ENCODE measurements at regions not wholly inside any gene's neighbourhood (a gene's known extent, or its start where the extent isn't known, plus 50 kb on each side); places are given as distances from the start of the nearest gene placed in this dataset.

DNA sequence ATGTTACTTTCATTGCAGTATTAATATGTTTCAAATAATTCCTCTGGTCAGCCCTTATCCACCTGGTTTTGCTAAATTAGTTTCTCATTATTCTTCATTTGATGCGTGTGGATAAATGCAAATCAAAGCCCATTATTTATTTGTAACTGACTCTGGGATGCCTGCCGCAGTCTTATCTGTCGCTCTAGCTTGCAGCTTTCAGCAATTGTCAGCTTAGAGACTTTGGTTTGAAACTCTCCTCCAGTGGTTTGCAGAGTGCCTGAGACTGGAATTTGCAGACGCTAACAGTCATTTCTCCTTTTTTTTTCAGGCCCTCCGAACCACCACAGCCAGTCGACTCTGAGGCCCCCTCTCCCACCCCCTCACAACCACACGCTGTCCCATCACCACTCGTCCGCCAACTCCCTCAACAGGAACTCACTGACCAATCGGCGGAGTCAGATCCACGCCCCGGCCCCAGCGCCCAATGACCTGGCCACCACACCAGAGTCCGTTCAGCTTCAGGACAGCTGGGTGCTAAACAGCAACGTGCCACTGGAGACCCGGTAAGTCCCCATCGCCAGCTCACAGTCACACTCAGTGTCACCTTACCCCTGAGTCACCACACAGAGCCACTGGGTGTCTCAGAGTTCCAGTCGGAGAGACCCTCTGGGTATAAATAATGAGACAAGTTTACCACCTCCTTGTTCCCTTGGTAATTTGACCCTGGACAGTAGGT lies 339.0 kb upstream of the WWC1 start:
- no peaks in the 10 kb centered on the region for H3K4me1 ChIP-seq (ENCODE audit: control insufficient read depth, insufficient read depth, low read length, poor library complexity, severe bottlenecking)
- no peak overlapping the region for H3K27ac ChIP-seq (ENCODE audit: insufficient read depth, low read length, poor library complexity, severe bottlenecking)
- no peaks in the 10 kb centered on the region for H3K27me3 ChIP-seq (replicated peaks; ENCODE audit: control insufficient read depth, insufficient read depth, low read length, poor library complexity, severe bottlenecking)
- no peak overlapping the region for H3K4me3 ChIP-seq (ENCODE audit: insufficient read depth, low read depth, low read length, poor library complexity, severe bottlenecking)
- H3K36me3 ChIP-seq (ENCODE audit: control insufficient read depth, insufficient read depth, low read length): no peaks in the 10 kb centered on the region
- no peak for DNase-seq
- no peaks in the 10 kb centered on the region for H3K9me3 ChIP-seq (ENCODE audit: control insufficient read depth, low read length)

DNA sequence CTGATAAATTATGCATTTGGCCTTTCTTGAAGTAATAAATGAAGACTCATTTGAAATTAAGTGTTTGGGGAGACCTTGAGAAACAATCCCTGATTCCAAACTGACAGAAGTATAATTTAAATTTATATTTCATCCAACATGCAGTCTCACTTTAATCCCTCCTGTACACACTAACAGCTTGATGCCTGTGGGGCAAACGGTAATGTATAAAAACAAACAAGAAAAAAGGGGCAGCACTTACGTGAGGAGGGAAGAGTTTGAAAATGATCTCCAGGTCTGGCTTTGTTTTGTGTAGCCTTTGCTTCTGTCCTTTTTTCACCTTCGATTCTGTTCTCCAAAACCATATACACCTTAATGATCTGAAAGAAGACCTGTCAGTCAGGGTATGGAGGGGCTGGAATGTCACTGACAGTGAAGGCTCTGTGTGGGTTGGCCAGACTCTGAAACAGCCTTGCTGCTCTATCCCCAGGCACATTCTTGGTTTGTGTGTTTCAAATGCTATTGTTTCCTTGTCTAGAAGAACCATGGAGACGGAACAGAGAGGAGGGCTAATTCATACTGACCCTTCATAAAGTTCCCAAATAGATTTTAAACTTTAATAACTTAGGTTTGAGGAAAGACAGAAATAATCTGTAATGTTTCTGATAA lies 338.2 kb upstream of the WWC1 start:
- H3K27ac ChIP-seq (ENCODE audit: insufficient read depth, low read length, poor library complexity, severe bottlenecking): no peak overlapping the region
- H3K4me1 ChIP-seq (ENCODE audit: control insufficient read depth, insufficient read depth, low read length, poor library complexity, severe bottlenecking): no peaks in the 10 kb centered on the region
- H3K9me3 ChIP-seq (ENCODE audit: control insufficient read depth, low read length): no peaks in the 10 kb centered on the region
- H3K36me3 ChIP-seq (ENCODE audit: control insufficient read depth, insufficient read depth, low read length): no peaks in the 10 kb centered on the region
- H3K27me3 ChIP-seq (replicated peaks; ENCODE audit: control insufficient read depth, insufficient read depth, low read length, poor library complexity, severe bottlenecking): no peaks in the 10 kb centered on the region
- DNase-seq: no peak
- H3K4me3 ChIP-seq (ENCODE audit: insufficient read depth, low read depth, low read length, poor library complexity, severe bottlenecking): no peak overlapping the region

DNA sequence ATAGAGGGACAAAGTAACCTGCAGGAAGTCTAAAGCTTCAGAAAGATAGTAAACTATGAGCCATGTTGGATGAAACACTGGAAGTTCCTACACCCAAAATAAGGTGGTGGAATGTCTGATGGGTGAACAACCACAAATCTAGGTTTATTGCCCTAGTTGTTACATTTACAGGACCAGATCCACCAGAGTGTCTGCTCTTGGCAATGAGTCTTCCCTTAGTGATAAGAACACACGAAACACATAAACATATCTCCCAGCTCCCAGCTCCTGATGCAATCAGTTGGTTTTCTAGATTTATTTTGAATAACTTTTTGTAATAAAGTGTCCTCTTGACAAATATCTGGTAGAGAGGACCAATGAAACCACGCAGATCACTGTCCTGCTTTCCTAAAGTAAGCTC lies 329.7 kb upstream of the WWC1 start:
- no peak overlapping the region for H3K27ac ChIP-seq (ENCODE audit: insufficient read depth, low read length, poor library complexity, severe bottlenecking)
- H3K36me3 ChIP-seq (ENCODE audit: control insufficient read depth, insufficient read depth, low read length): no peaks in the 10 kb centered on the region
- H3K27me3 ChIP-seq (replicated peaks; ENCODE audit: control insufficient read depth, insufficient read depth, low read length, poor library complexity, severe bottlenecking): no peaks in the 10 kb centered on the region
- no peak for DNase-seq
- no peak overlapping the region for H3K4me3 ChIP-seq (ENCODE audit: insufficient read depth, low read depth, low read length, poor library complexity, severe bottlenecking)
- H3K9me3 ChIP-seq (ENCODE audit: control insufficient read depth, low read length): no peaks in the 10 kb centered on the region
- H3K4me1 ChIP-seq (ENCODE audit: control insufficient read depth, insufficient read depth, low read length, poor library complexity, severe bottlenecking): no peaks in the 10 kb centered on the region

DNA sequence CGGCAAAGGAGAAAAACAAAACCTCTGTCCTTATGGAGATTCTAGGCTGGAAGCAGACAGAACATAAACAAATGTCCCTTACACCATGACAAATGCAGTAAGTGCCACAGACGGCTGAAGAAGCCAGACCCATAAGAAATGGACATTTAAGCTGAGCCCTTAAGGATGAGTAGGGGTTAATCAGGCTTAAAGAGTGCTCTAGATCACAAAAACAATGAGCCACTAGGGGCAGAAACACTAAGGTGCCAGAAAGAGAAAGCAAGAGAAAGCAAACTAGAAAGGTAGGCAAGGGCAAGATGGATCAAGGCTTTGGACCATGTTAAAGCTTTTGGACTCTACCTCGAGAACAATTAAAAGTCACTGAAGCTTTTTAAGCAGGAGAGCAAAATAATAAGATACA lies 326.9 kb upstream of the WWC1 start:
- Histone ChIP-seq H3K4me3 (ENCODE audit: insufficient read depth, low read depth, low read length, poor library complexity, severe bottlenecking) (no peak overlapping the region), H3K4me1 (ENCODE audit: control insufficient read depth, insufficient read depth, low read length, poor library complexity, severe bottlenecking) (no peaks in the 10 kb centered on the region), H3K27me3 (replicated peaks; ENCODE audit: control insufficient read depth, insufficient read depth, low read length, poor library complexity, severe bottlenecking) (no peaks in the 10 kb centered on the region), H3K36me3 (ENCODE audit: control insufficient read depth, insufficient read depth, low read length) (no peaks in the 10 kb centered on the region), H3K9me3 (ENCODE audit: control insufficient read depth, low read length) (no peaks in the 10 kb centered on the region), H3K27ac (ENCODE audit: insufficient read depth, low read length, poor library complexity, severe bottlenecking) (no peak overlapping the region)
- DNase-seq: no peak

DNA sequence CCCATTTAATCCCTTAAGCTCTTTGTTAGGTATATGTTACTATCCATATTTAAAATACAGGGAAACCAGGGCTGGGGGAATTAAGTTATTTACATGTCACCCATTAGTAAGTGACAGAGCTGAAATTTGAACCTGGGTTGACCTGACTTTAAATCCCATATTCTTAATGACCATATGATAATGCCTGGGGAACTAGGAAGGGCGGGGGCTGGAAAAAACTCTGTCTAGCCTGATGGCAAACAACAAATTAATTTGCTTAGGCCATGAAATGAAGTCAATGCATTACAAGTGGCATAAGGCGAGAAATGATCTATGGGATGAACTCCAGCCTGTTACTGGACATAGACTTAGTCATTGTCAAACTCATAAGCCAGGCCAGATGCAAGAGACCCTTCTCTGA lies 325.7 kb upstream of the WWC1 start:
- no peak overlapping the region for H3K4me3 ChIP-seq (ENCODE audit: insufficient read depth, low read depth, low read length, poor library complexity, severe bottlenecking)
- H3K9me3 ChIP-seq (ENCODE audit: control insufficient read depth, low read length): no peaks in the 10 kb centered on the region
- H3K27ac ChIP-seq (ENCODE audit: insufficient read depth, low read length, poor library complexity, severe bottlenecking): no peak overlapping the region
- DNase-seq: no peak
- no peaks in the 10 kb centered on the region for H3K4me1 ChIP-seq (ENCODE audit: control insufficient read depth, insufficient read depth, low read length, poor library complexity, severe bottlenecking)
- no peaks in the 10 kb centered on the region for H3K36me3 ChIP-seq (ENCODE audit: control insufficient read depth, insufficient read depth, low read length)
- H3K27me3 ChIP-seq (replicated peaks; ENCODE audit: control insufficient read depth, insufficient read depth, low read length, poor library complexity, severe bottlenecking): no peaks in the 10 kb centered on the region

DNA sequence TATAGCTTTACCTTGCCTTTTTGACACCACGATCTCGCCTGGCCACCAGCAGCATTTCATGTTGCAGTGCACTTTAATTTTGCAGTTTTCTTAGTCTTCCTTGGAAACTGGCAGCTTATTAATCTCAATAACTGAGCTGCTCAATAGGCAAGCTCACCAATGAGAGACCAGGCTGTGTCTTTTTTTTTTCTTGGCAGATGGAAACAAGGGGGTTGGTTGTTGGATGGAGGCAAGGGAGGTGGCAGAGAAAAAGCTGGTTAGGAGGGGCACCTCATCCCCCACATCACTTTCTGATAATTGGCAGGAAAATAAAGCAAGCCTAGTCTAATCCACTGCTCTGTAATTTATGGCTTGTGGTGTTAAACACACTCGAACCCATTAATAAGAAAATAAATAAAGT lies 324.5 kb upstream of the WWC1 start:
- no peak for DNase-seq
- H3K9me3 ChIP-seq (ENCODE audit: control insufficient read depth, low read length): no peaks in the 10 kb centered on the region
- no peak overlapping the region for H3K4me3 ChIP-seq (ENCODE audit: insufficient read depth, low read depth, low read length, poor library complexity, severe bottlenecking)
- H3K4me1 ChIP-seq (ENCODE audit: control insufficient read depth, insufficient read depth, low read length, poor library complexity, severe bottlenecking): no peaks in the 10 kb centered on the region
- no peaks in the 10 kb centered on the region for H3K27me3 ChIP-seq (replicated peaks; ENCODE audit: control insufficient read depth, insufficient read depth, low read length, poor library complexity, severe bottlenecking)
- no peak overlapping the region for H3K27ac ChIP-seq (ENCODE audit: insufficient read depth, low read length, poor library complexity, severe bottlenecking)
- no peaks in the 10 kb centered on the region for H3K36me3 ChIP-seq (ENCODE audit: control insufficient read depth, insufficient read depth, low read length)

DNA sequence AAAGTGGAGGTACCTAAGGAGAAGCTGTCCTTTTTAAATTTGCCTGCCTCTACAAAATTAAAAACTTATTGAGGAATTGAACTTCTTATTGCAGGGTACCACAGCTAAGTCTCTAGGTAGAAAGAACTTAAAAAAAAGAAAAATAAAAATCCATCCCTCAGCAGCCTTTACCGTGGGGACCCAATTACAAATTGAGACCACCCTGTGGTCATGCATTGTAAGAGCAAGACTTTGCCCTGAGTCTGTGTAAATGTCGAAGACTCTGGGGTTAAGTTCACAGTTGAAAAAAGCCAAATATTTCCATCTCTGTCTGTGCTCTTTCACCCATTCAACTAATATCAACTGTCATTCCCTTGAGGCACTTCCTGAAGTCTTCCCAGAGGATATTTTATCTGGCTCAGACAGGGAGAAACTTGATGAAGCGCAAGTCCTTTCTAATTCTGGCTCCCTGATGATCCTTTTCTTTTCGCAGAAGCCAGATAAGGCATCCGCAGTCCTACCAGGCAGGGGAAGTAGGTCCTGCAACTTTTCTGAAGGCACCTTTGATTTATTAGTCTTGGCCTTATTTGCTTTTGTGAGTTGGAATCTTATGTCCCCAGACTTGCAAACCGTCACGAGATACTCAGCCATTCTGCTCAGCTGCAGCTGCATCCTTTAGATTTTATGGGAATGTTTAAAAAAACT lies 323.8 kb upstream of the WWC1 start:
- no peaks in the 10 kb centered on the region for H3K36me3 ChIP-seq (ENCODE audit: control insufficient read depth, insufficient read depth, low read length)
- H3K27me3 ChIP-seq (replicated peaks; ENCODE audit: control insufficient read depth, insufficient read depth, low read length, poor library complexity, severe bottlenecking): no peaks in the 10 kb centered on the region
- DNase-seq: no peak
- H3K27ac ChIP-seq (ENCODE audit: insufficient read depth, low read length, poor library complexity, severe bottlenecking): no peak overlapping the region
- no peak overlapping the region for H3K4me3 ChIP-seq (ENCODE audit: insufficient read depth, low read depth, low read length, poor library complexity, severe bottlenecking)
- H3K9me3 ChIP-seq (ENCODE audit: control insufficient read depth, low read length): no peaks in the 10 kb centered on the region
- no peaks in the 10 kb centered on the region for H3K4me1 ChIP-seq (ENCODE audit: control insufficient read depth, insufficient read depth, low read length, poor library complexity, severe bottlenecking)

DNA sequence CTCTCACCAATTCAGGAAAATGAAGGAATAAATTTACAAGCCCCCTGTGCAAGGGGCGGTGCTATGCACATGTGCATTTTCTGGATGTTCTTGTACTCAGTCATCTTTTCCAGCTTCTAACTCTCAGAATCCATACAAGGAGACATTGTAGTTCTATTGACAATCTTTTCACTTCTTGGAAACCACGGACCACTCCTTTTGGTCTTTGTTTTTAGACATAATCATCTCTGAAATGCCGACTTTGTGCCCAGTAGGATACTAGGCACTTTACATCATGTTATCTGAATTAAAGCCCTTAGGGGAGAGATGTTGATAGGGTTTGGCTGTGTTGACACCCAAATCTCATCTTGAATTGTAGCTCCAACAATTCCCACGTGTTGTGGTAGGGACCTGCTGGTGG lies 322.6 kb upstream of the WWC1 start:
- no peak for DNase-seq
- no peak overlapping the region for H3K27ac ChIP-seq (ENCODE audit: insufficient read depth, low read length, poor library complexity, severe bottlenecking)
- no peaks in the 10 kb centered on the region for H3K9me3 ChIP-seq (ENCODE audit: control insufficient read depth, low read length)
- H3K4me3 ChIP-seq (ENCODE audit: insufficient read depth, low read depth, low read length, poor library complexity, severe bottlenecking): no peak overlapping the region
- H3K4me1 ChIP-seq (ENCODE audit: control insufficient read depth, insufficient read depth, low read length, poor library complexity, severe bottlenecking): no peaks in the 10 kb centered on the region
- H3K36me3 ChIP-seq (ENCODE audit: control insufficient read depth, insufficient read depth, low read length): no peaks in the 10 kb centered on the region
- no peaks in the 10 kb centered on the region for H3K27me3 ChIP-seq (replicated peaks; ENCODE audit: control insufficient read depth, insufficient read depth, low read length, poor library complexity, severe bottlenecking)

DNA sequence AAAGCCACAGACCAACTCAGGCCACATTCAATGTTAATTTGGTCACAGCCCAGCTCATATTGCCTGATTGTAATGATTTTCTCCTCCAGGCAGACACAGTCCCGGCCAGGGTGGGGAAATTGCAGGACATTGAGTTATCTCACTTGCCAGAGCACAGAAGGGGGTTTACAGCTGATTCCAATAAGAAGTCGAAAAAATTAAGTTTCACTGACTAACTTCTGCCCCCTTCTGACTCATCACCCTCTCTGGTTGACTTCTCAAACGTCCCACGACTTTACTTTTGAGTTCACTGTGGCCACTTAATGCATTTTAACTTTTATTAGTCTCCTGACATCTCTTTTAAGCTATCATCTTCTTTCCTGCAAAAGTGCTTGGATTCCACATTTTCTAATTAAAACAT lies 321.4 kb upstream of the WWC1 start:
- Histone ChIP-seq H3K4me3 (ENCODE audit: insufficient read depth, low read depth, low read length, poor library complexity, severe bottlenecking) (no peak overlapping the region), H3K36me3 (ENCODE audit: control insufficient read depth, insufficient read depth, low read length) (no peaks in the 10 kb centered on the region), H3K4me1 (ENCODE audit: control insufficient read depth, insufficient read depth, low read length, poor library complexity, severe bottlenecking) (no peaks in the 10 kb centered on the region), H3K27me3 (replicated peaks; ENCODE audit: control insufficient read depth, insufficient read depth, low read length, poor library complexity, severe bottlenecking) (no peaks in the 10 kb centered on the region), H3K27ac (ENCODE audit: insufficient read depth, low read length, poor library complexity, severe bottlenecking) (no peak overlapping the region), H3K9me3 (ENCODE audit: control insufficient read depth, low read length) (no peaks in the 10 kb centered on the region)
- no peak for DNase-seq

DNA sequence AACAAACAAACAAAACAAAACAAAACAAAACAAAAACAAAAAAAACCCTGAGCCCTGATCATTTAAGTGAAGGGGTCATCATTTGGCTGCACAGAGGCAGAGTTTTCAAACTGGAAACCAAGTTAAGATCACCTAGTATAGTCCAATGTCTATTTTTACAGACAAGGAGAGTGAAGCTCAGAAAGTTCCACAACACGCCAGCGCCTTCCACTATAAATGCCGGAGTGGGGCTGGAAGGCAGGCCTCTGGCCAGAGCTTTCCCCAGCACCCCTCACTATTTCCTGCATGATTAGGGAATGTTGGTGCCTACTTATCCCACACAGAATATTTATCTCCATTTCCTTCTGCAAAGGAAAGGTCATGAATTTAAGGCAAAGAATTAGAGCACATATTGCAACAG lies 319.7 kb upstream of the WWC1 start:
- no peak overlapping the region for H3K27ac ChIP-seq (ENCODE audit: insufficient read depth, low read length, poor library complexity, severe bottlenecking)
- no peak for DNase-seq
- no peak overlapping the region for H3K4me3 ChIP-seq (ENCODE audit: insufficient read depth, low read depth, low read length, poor library complexity, severe bottlenecking)
- no peaks in the 10 kb centered on the region for H3K9me3 ChIP-seq (ENCODE audit: control insufficient read depth, low read length)
- no peaks in the 10 kb centered on the region for H3K4me1 ChIP-seq (ENCODE audit: control insufficient read depth, insufficient read depth, low read length, poor library complexity, severe bottlenecking)
- no peaks in the 10 kb centered on the region for H3K36me3 ChIP-seq (ENCODE audit: control insufficient read depth, insufficient read depth, low read length)
- no peaks in the 10 kb centered on the region for H3K27me3 ChIP-seq (replicated peaks; ENCODE audit: control insufficient read depth, insufficient read depth, low read length, poor library complexity, severe bottlenecking)

Measured in effector memory CD4-positive, alpha-beta T cell (primary cell).